H9 (cell line): ENCODE measurements at regions not wholly inside any gene's neighbourhood (a gene's known extent, or its start where the extent isn't known, plus 50 kb on each side); places are given as distances from the start of the nearest gene placed in this dataset.

Experiments
- DNase-seq: peaks from one replicate; pipeline ENCODE4 v3.0.0-alpha.2; 2017
- H2AFZ ChIP-seq: one replicate; pipeline ENCODE4 v1.6.1; 2013; ENCODE audit warnings: mild to moderate bottlenecking, low read length, control low read depth, moderate library complexity
- H2AK5ac ChIP-seq: 2 replicates; pipeline ENCODE4 v1.6.1; 2013; ENCODE audit warnings: low read length, control low read depth, mixed read lengths; ENCODE audit not compliant: insufficient read length
- H2BK120ac ChIP-seq: one replicate; pipeline ENCODE4 v1.6.1; 2013; ENCODE audit warnings: low read depth, mild to moderate bottlenecking, low read length, control low read depth, inconsistent platforms; ENCODE audit not compliant: poor library complexity, severe bottlenecking
- H2BK12ac ChIP-seq: 2 replicates; pipeline ENCODE4 v1.6.1; 2013; ENCODE audit warnings: low read length, control low read depth, mixed read lengths, low read depth; ENCODE audit not compliant: insufficient read length
- H2BK15ac ChIP-seq: 2 replicates; pipeline ENCODE4 v1.6.1; 2013; ENCODE audit warnings: low read depth, low read length, control low read depth
- H2BK20ac ChIP-seq: one replicate; pipeline ENCODE4 v1.6.1; 2013; ENCODE audit warnings: low read depth, mild to moderate bottlenecking, low read length, control low read depth, inconsistent platforms; ENCODE audit not compliant: poor library complexity, severe bottlenecking
- H2BK5ac ChIP-seq: 2 replicates; pipeline ENCODE4 v1.6.1; 2013; ENCODE audit warnings: low read length, control low read depth, mixed read lengths; ENCODE audit not compliant: insufficient read length
- H3K14ac ChIP-seq: 2 replicates; pipeline ENCODE4 v1.6.1; 2013; ENCODE audit warnings: low read length, control low read depth; ENCODE audit not compliant: insufficient read depth
- H3K18ac ChIP-seq: 2 replicates; pipeline ENCODE4 v1.6.1; 2013; ENCODE audit warnings: low read depth, mild to moderate bottlenecking, mixed read lengths, low read length, control low read depth; ENCODE audit not compliant: insufficient read length
- H3K23ac ChIP-seq: 2 replicates; pipeline ENCODE4 v1.6.1; 2013; ENCODE audit warnings: low read length, control low read depth, mixed read lengths, low read depth; ENCODE audit not compliant: insufficient read length
- H3K23me2 ChIP-seq: 2 replicates; pipeline ENCODE4 v1.6.1; 2013; ENCODE audit warnings: low read depth, mild to moderate bottlenecking, mixed read lengths, low read length, control low read depth; ENCODE audit not compliant: insufficient read length, poor library complexity, severe bottlenecking
- H3K27ac ChIP-seq: 2 replicates; pipeline ENCODE4 v1.5.1; 2013; ENCODE audit warnings: low read length, control low read depth, mixed read lengths, low read depth; ENCODE audit not compliant: insufficient read length
- H3K27me3 ChIP-seq: 2 replicates; pipeline ENCODE4 v1.6.1; 2013; ENCODE audit warnings: low read length, control low read depth, inconsistent platforms; ENCODE audit not compliant: insufficient read depth
- H3K4ac ChIP-seq: 2 replicates; pipeline ENCODE4 v1.6.1; 2013; ENCODE audit warnings: low read depth, mild to moderate bottlenecking, control low read depth, inconsistent platforms, low read length, moderate library complexity
- H3K4me1 ChIP-seq: 2 replicates; pipeline ENCODE4 v1.6.1; 2013; ENCODE audit warnings: low read length, control low read depth, inconsistent platforms; ENCODE audit not compliant: insufficient read depth
- H3K4me2 ChIP-seq: 2 replicates; pipeline ENCODE4 v1.6.1; 2013; ENCODE audit warnings: low read length, control low read depth, mixed read lengths; ENCODE audit not compliant: insufficient read length, insufficient read depth
- H3K56ac ChIP-seq: 2 replicates; pipeline ENCODE4 v1.6.1; 2013; ENCODE audit warnings: low read depth, mild to moderate bottlenecking, mixed read lengths, low read length, control low read depth; ENCODE audit not compliant: insufficient read length
- H3K79me1 ChIP-seq: 2 replicates; pipeline ENCODE4 v1.6.1; 2013; ENCODE audit warnings: low read depth, mild to moderate bottlenecking, moderate library complexity, low read length, control low read depth, inconsistent platforms; ENCODE audit not compliant: insufficient read depth, poor library complexity, severe bottlenecking
- H3K79me2 ChIP-seq: 2 replicates; pipeline ENCODE4 v1.6.1; 2013; ENCODE audit warnings: low read length, control low read depth, inconsistent platforms; ENCODE audit not compliant: insufficient read depth
- H3K9ac ChIP-seq: 2 replicates; pipeline ENCODE4 v1.6.1; 2013; ENCODE audit warnings: low read length, control low read depth, mixed read lengths; ENCODE audit not compliant: insufficient read length; ENCODE audit errors: extremely low read depth
- H3K9me3 ChIP-seq: one replicate; pipeline ENCODE4 v1.6.1; 2013; ENCODE audit warnings: low read depth, low read length, inconsistent platforms; ENCODE audit not compliant: control insufficient read depth
- H3T11ph ChIP-seq: one replicate; pipeline ENCODE4 v1.6.1; 2013; ENCODE audit warnings: mild to moderate bottlenecking, low read length, control low read depth, inconsistent platforms
- H4K20me1 ChIP-seq: one replicate; pipeline ENCODE4 v1.6.1; 2013; ENCODE audit not compliant: control insufficient read depth, insufficient read length, insufficient read depth
- H4K5ac ChIP-seq: 2 replicates; pipeline ENCODE4 v1.6.1; 2013; ENCODE audit warnings: low read depth, mild to moderate bottlenecking, mixed read lengths, low read length, control low read depth; ENCODE audit not compliant: insufficient read length
- H4K8ac ChIP-seq: replicated peaks from 2 replicates; pipeline ENCODE4 v1.6.1; 2013; ENCODE audit warnings: low read length, control low read depth, mixed read lengths, low read depth; ENCODE audit not compliant: insufficient read length
- H4K91ac ChIP-seq: 2 replicates; pipeline ENCODE4 v1.6.1; 2013; ENCODE audit warnings: low read depth, mild to moderate bottlenecking, moderate library complexity, mixed read lengths, low read length, control low read depth; ENCODE audit not compliant: insufficient read length
- H3K27ac Mint-ChIP-seq, 3 experiments: 2 replicates in 2 of 3; 3 replicates in 1 of 3; pipeline ENCODE4 v1.8.0; 2020 to 2021; ENCODE audit warnings: mixed read lengths in 3 of 3, mild to moderate bottlenecking in 1 of 3, moderate library complexity in 1 of 3
- H3K27me3 Mint-ChIP-seq: 2 replicates; pipeline ENCODE4 v1.8.0; 2021; ENCODE audit warnings: low read depth, mild to moderate bottlenecking, moderate library complexity, mixed read lengths
- H3K36me3 Mint-ChIP-seq, 3 experiments: 2 replicates in 2 of 3; 3 replicates in 1 of 3; pipeline ENCODE4 v1.8.0; 2020 to 2021; ENCODE audit warnings: low read depth in 3 of 3, mixed read lengths in 3 of 3; ENCODE audit not compliant: insufficient read depth in 1 of 3
- H3K4me1 Mint-ChIP-seq, 2 experiments: 2 replicates each; pipeline ENCODE4 v1.8.0; 2020; ENCODE audit warnings: mixed read lengths in 2 of 2
- H3K4me3 Mint-ChIP-seq, 2 experiments: 2 replicates in 1 of 2; 3 replicates in 1 of 2; pipeline ENCODE4 v1.8.0; 2020 to 2021; ENCODE audit warnings: mild to moderate bottlenecking in 2 of 2, mixed read lengths in 2 of 2, moderate library complexity in 1 of 2
- H3K9me3 Mint-ChIP-seq, 2 experiments: 2 replicates in 1 of 2; 3 replicates in 1 of 2; pipeline ENCODE4 v1.8.0; 2020; ENCODE audit warnings: mild to moderate bottlenecking in 2 of 2, mixed read lengths in 2 of 2, moderate library complexity in 1 of 2
- WGBS: extraction: QIAGEN DNeasy Blood & Tissue Kit; methylation state at CpG from one replicate; pipeline ENCODE4 v1.1.7; 2013; ENCODE audit warnings: missing lambda C conversion rate, low lambda C conversion rate, mixed read lengths; ENCODE audit not compliant: insufficient read length; ENCODE audit errors: extremely low coverage; 5-methylcytosine and 5-hydroxymethylcytosine counted together
- TF ChIP-seq, protein P1 (sequence below): fragments of 200-600 bp; sonication (generic); conservative IDR thresholded peaks from 3 replicates; pipeline ENCODE4 v1.8.0; 2021; ENCODE audit warnings: antibody characterized with exemption, mild to moderate bottlenecking

DNA sequence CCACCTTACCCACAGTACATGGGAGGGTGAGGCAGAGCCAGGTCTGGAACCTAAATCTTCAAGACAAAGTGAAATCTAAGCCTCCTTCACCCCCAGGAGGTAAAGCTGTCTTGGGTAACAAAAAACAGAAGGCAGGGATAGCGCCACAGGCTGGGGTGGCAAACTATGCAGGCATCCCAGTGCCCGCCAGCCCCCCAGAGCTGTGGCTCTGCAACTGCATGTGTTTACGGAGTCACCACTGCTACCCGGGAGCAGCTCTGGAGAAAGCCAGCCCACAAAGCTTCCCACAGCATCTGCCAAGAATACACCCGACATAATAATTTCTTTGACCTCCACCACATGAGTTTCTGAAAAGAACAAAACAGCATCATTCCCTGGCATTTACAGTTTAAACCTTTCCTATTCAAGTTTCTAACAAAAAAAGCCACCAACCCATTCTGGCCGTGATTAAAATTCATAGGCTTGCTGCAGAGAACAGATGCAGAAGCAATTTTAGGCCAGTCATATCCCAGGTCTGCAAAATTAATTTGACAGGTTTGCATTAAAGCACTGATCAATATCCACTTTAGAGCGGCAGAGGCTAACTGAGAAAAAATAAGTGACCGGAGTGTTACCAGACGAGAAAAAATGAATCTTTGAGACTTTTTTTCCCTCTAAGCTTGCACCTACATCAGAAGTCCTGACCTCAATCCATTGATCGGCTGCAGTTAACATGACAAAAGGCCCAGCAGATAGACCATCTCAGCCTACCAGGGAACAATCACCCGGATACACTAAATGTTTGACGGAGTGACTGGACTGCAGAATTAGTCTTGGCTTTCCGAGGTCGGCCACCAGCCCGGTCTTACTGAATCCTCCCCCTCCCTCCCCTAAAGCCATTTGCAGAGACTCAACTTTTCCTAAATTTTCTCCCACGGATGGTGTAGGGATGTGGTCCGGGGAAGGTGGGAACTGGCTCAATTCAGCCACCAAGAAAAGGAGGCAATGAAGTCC lies 309.6 kb upstream of the SKOR2 start:
- H3K27ac Mint-ChIP-seq = peak overlapping the region; percentile 6 to 70 (median 62); a peak in 5 of 7 replicates
- H4K91ac ChIP-seq = no peak overlapping the region
- H3K56ac ChIP-seq = no peak overlapping the region
- peaks cover 2 to 4% (median 4%) of the 10 kb centered on the region in 3 experiments; a peak in 4 of 7 replicates for H3K36me3 Mint-ChIP-seq
- H4K20me1 ChIP-seq = no peaks in the 10 kb centered on the region
- no peak overlapping the region for H3K14ac ChIP-seq
- peaks cover 16% of the 10 kb centered on the region for H3K27me3 Mint-ChIP-seq
- H2BK5ac ChIP-seq = no peak overlapping the region
- no peaks in the 10 kb centered on the region for H3K79me2 ChIP-seq
- H3K9me3 ChIP-seq = no peaks in the 10 kb centered on the region
- H3K4me3 Mint-ChIP-seq = peak overlapping the region; percentile 9 to 21; a peak in 3 of 5 replicates
- TF ChIP-seq, protein P1, sequence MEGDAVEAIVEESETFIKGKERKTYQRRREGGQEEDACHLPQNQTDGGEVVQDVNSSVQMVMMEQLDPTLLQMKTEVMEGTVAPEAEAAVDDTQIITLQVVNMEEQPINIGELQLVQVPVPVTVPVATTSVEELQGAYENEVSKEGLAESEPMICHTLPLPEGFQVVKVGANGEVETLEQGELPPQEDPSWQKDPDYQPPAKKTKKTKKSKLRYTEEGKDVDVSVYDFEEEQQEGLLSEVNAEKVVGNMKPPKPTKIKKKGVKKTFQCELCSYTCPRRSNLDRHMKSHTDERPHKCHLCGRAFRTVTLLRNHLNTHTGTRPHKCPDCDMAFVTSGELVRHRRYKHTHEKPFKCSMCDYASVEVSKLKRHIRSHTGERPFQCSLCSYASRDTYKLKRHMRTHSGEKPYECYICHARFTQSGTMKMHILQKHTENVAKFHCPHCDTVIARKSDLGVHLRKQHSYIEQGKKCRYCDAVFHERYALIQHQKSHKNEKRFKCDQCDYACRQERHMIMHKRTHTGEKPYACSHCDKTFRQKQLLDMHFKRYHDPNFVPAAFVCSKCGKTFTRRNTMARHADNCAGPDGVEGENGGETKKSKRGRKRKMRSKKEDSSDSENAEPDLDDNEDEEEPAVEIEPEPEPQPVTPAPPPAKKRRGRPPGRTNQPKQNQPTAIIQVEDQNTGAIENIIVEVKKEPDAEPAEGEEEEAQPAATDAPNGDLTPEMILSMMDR = peak; percentile 49; the same call in 2 of the 3 replicates
- H2BK15ac ChIP-seq = no peak overlapping the region
- H4K5ac ChIP-seq = no peak overlapping the region
- H3K18ac ChIP-seq = no peak overlapping the region
- no peaks in the 10 kb centered on the region for H3K27me3 ChIP-seq
- H2BK120ac ChIP-seq = no peak overlapping the region
- H3K9me3 Mint-ChIP-seq = peaks cover 5 to 23% of the 10 kb centered on the region in 2 experiments
- H3K4ac ChIP-seq = no peak overlapping the region
- H3K23ac ChIP-seq = no peak overlapping the region
- H3K4me2 ChIP-seq = peak overlapping the region; percentile 38
- H3K23me2 ChIP-seq = no peaks in the 10 kb centered on the region
- no peak overlapping the region for H2BK12ac ChIP-seq
- no peak overlapping the region for H2AFZ ChIP-seq
- no peak overlapping the region for H2AK5ac ChIP-seq
- no peak overlapping the region for H4K8ac ChIP-seq
- no peak overlapping the region for H3K27ac ChIP-seq
- no peak overlapping the region for H3T11ph ChIP-seq
- WGBS = no CpG with 5 or more reads among the region's 17 CpGs
- no peaks in the 10 kb centered on the region for H3K79me1 ChIP-seq
- peak; percentile 83 for DNase-seq
- H3K9ac ChIP-seq = no peak overlapping the region
- peaks cover 37 to 46% of the 10 kb centered on the region in 2 experiments for H3K4me1 Mint-ChIP-seq
- no peak overlapping the region for H2BK20ac ChIP-seq
- peaks cover 16% of the 10 kb centered on the region; the same call in 1 of the 2 replicates for H3K4me1 ChIP-seq
